Adrenal gland (tissue), 9 donors: ENCODE measurements at regions not wholly inside any gene's neighbourhood (a gene's known extent, or its start where the extent isn't known, plus 50 kb on each side); places are given as distances from the start of the nearest gene placed in this dataset.

Experiments used
- DNase-seq, 7 donors: peaks; one replicate each; pipeline ENCODE4 v3.0.0-alpha.2; 2019 to 2020
- H3K27ac ChIP-seq, 5 donors: fragments of 200-600 bp; sonication (generic) in 4 of 5; 1 replicate in 3 of 5; 2 replicates in 2 of 5; pipeline versions ENCODE4 v1.5.1 to v1.8.0; 2016 to 2020; ENCODE audit warnings: mild to moderate bottlenecking in 1 of 5
- H3K27me3 ChIP-seq: fragments of 200-600 bp; 2 replicates; pipeline ENCODE4 v1.8.0; 2021
- H3K36me3 ChIP-seq, 2 donors: fragments of 200-600 bp; replicated peaks in 1 of 2; 1 replicate in 1 of 2; 2 replicates in 1 of 2; pipeline versions ENCODE4 v1.5.1 to v1.8.0; 2018 to 2022
- H3K4me1 ChIP-seq, 2 donors: fragments of 200-600 bp; replicated peaks in 1 of 2; 1 replicate in 1 of 2; 2 replicates in 1 of 2; pipeline versions ENCODE4 v1.5.1 to v1.8.0; 2018 to 2021
- H3K4me3 ChIP-seq, 4 donors: fragments of 200-600 bp; sonication (generic) in 3 of 4; one replicate each; pipeline ENCODE4 v1.5.1; 2016 to 2018
- H3K9me3 ChIP-seq, 3 donors: fragments of 200-600 bp; sonication (generic) in 1 of 3; replicated peaks in 1 of 3; 1 replicate in 2 of 3; 2 replicates in 1 of 3; pipeline versions ENCODE4 v1.5.1 to v1.8.0; 2016 to 2021
- CTCF ChIP-seq, 6 experiments: fragments of 450-650 bp in 4 of 6; fragments of 200-600 bp in 2 of 6; sonication (generic) in 1 of 6; IDR thresholded peaks; 1 replicate in 5 of 6; 2 replicates in 1 of 6; pipeline versions ENCODE4 v1.5.1 to v1.8.0; 2016 to 2021; ENCODE audit warnings: antibody characterized with exemption in 6 of 6, mild to moderate bottlenecking in 2 of 6, moderate library complexity in 1 of 6
- POLR2A ChIP-seq, 2 donors: fragments of 450-650 bp; IDR thresholded peaks; one replicate each; pipeline ENCODE4 v1.6.1; 2017; ENCODE audit warnings: antibody characterized with exemption in 2 of 2, mild to moderate bottlenecking in 2 of 2, moderate library complexity in 1 of 2
- WGBS, 4 donors: extraction: QIAGEN DNeasy Blood & Tissue Kit in 2 of 4; methylation state at CpG; one replicate each; pipeline versions ENCODE4 v1.1.5 to v1.1.7; 2013 to 2017; 5-methylcytosine and 5-hydroxymethylcytosine counted together
- intact Hi-C, 2 donors: fragments of 100-400 bp; cut with DNase I; formaldehyde crosslinking; loops; one replicate each; pipeline versions ENCODE4 v1.14.1 to v1.15.0; 2022 to 2023
- donor health status: healthy with polysubstance abuse.
- donor health status: Bipolar disorder and iron deficiency.
- donor health status: DM: yes; HTN: yes; CAD: no.
- donor health status: DM: no; HTN: no; CAD: no.
- donor health status: DM: no; HTN: no; CAD: no.

DNA sequence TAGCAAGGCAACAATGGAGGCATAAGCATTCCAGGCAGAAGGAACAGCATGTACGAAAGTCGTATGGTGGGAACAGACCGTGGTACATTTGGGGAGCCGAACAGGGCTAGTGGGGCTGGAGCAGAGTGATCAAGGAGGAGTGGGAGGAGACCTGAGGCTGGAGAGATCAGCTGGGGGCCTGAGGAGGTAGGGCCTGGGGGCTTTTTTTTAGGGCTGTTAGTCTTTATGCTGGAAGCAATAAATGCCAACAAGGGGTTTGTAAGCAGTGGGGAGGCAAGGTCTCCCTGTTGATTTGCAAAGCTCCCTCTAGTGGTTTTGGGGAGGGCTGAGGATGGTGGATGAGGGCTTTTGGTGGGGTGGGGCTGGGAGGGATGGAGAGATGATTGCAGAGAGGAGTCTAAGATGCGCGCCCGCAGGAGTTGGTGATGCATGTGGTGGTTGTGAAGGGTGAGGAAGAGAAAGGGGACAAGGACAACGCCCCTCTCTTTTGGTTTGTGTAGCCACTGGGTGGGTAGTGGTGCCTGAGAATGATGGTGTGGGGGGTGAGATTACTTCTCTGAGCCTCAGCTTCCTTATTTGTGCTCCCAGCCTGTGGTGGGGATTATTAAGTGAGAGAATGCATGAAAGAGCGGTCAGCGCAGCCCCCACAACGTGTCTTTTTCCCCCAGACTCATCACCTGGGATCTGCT, 74.1 kb upstream of the TOX2 start:
- peaks cover 0 to 11% of the 10 kb centered on the region in 2 donors for H3K4me1 ChIP-seq
- intact Hi-C loops: loop anchor here in 1 of 2 donors (5.0 kb wide), 1 partner anchor 247 kb away; no protein-coding TSS in a partner anchor
- no peak overlapping the region for H3K27ac ChIP-seq
- 74 to 77% (median 76%) methylated on average over 11 of the region's 11 CpGs for WGBS, 4 donors
- H3K9me3 ChIP-seq: no peaks in the 10 kb centered on the region
- no peaks in the 10 kb centered on the region for H3K36me3 ChIP-seq
- TF ChIP-seq POLR2A (IDR thresholded peaks at IDR 0.05) (no peak), CTCF (IDR thresholded peaks at IDR 0.05) (peak in 3 of 6 experiments; percentile 8 to 32 (median 16))
- H3K27me3 ChIP-seq: no peaks in the 10 kb centered on the region
- H3K4me3 ChIP-seq: no peak overlapping the region
- peak in 1 of 7 donors; percentile 45 for DNase-seq

DNA sequence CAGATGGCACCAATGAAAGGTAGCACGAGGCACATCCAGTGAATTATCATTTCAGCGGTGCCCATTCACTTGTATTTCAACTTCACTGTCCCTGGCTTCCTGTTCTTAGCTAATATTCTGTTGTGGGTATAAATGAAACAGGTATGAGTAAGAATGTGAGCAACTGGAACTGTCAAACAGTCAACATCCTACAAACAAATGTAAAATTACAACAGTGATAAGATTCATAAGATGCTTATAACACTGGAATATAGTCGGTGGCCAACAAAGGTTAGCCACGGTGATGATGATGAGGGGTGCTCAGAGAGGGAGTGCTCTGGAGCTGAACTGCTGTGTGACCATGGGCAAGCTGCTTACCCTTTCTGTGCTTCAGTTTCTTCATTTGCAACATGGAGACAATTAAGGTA, 74.9 kb upstream of the TOX2 start:
- H3K9me3 ChIP-seq: no peaks in the 10 kb centered on the region
- no peaks in the 10 kb centered on the region for H3K27me3 ChIP-seq
- TF ChIP-seq POLR2A (IDR thresholded peaks at IDR 0.05): no peak
- no peak overlapping the region for H3K4me3 ChIP-seq
- 74 to 89% (median 83%) methylated on average over 4 of the region's 4 CpGs for WGBS, 4 donors
- peaks cover 0 to 11% of the 10 kb centered on the region in 2 donors for H3K4me1 ChIP-seq
- no peaks in the 10 kb centered on the region for H3K36me3 ChIP-seq
- intact Hi-C loops: loop anchor here in 1 of 2 donors (5.0 kb wide), 1 partner anchor 248 kb away; no protein-coding TSS in a partner anchor
- DNase-seq: no peak
- no peak overlapping the region for H3K27ac ChIP-seq

DNA sequence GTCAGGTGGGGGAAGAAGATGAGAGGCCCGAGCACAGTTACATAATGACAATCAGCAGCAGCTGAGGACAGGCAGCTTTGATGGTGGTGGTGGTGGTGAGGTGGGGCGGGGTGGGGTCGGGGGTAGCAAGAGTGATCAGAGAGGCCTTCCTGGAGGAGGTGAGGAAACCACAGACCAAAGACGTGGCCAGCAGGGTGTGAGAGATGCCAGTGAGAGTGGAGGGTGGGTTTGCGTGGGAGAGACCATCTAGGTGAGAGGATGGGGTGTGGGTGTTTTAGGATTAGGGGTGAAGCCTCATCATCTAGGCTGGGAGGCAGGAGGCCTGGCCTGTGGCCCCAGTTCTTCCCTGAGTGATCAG, 76.0 kb upstream of the TOX2 start:
- TF ChIP-seq CTCF (IDR thresholded peaks at IDR 0.05) (no peak), POLR2A (IDR thresholded peaks at IDR 0.05) (no peak)
- intact Hi-C loops: no loop called here

DNA sequence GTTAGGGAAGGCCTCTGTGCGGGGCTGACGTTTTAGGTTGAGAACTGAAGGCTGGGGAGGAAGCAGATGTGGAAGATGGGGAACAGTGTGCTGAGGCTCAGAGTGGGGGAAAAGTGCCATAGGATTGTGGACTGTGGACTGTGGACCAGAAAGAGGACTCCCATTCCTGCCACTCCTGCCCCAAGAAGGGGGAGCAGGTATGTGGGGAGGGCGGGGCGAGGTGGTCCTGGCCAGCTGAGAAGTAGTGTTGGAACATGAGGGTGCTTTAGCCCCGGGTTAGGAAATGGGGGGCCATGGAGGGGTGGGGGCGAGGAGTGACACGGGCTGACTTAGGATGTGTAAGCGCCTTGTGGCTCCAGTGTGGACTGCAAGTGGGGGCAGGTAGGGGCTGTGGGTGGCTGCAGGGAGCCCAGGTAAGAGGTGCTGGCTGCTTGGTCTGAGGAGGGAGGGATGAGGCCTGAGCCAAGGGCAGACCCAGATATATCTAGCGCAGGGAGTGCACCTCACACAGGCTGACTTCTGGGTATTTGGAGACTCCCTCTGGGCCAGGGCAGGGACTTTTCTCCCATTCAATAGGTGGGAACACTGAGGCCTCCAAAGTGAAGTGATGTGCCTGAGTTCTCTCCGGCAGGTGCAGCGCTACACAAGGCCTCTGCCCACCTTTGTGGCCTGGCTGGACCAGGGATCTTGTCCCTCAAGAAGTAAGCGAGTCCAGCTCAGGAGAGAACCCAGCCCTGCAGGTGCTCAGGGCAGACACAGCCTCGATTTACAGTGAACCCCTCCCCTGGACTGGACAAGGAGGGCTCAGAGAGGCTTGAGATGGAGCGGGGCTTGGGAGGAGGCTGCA, 76.6 kb upstream of the TOX2 start:
- Histone ChIP-seq H3K4me3 (no peak overlapping the region), H3K4me1 (peaks cover 0 to 11% of the 10 kb centered on the region in 2 donors), H3K9me3 (no peaks in the 10 kb centered on the region), H3K27ac (no peak overlapping the region), H3K36me3 (no peaks in the 10 kb centered on the region), H3K27me3 (no peaks in the 10 kb centered on the region)
- no peak for TF ChIP-seq CTCF (IDR thresholded peaks at IDR 0.05)
- no peak for TF ChIP-seq POLR2A (IDR thresholded peaks at IDR 0.05)
- intact Hi-C loops: no loop called here
- WGBS, 4 donors: 82 to 87% (median 86%) methylated on average over 10 to 14 of the region's 14 CpGs
- peak in 1 of 7 donors; percentile 23 for DNase-seq

More for the DNA sequence above, 76.0 kb upstream of the TOX2 start:
- Histone ChIP-seq H3K4me1 (peaks cover 0 to 11% of the 10 kb centered on the region in 2 donors), H3K36me3 (no peaks in the 10 kb centered on the region), H3K9me3 (no peaks in the 10 kb centered on the region), H3K27ac (no peak overlapping the region), H3K4me3 (no peak overlapping the region), H3K27me3 (no peaks in the 10 kb centered on the region)
- 63 to 82% (median 77%) methylated on average over 5 of the region's 5 CpGs for WGBS, 4 donors
- peak in 1 of 7 donors; percentile 2 for DNase-seq
